Tibial artery (tissue), 4 donors: ENCODE measurements at regions not wholly inside any gene's neighbourhood (a gene's known extent, or its start where the extent isn't known, plus 50 kb on each side); places are given as distances from the start of the nearest gene placed in this dataset.
"Not testable (repeated sequence)": the region's sequence is repeated elsewhere in the genome, so short reads cannot be mapped to it uniquely, and the experiment has no call there.

Experiments used
- DNase-seq, 2 donors: peaks; one replicate each; pipeline ENCODE4 v3.0.0-alpha.2; 2019
- H3K27ac ChIP-seq, 2 donors: fragments of 200-600 bp; sonication (generic) in 1 of 2; 1 replicate in 1 of 2; 2 replicates in 1 of 2; pipeline ENCODE4 v1.5.1; 2018 to 2019; ENCODE audit warnings: mild to moderate bottlenecking in 1 of 2
- H3K27me3 ChIP-seq, 2 donors: fragments of 200-600 bp; sonication (generic) in 1 of 2; one replicate each; pipeline versions ENCODE4 v1.5.1 to v1.6.0; 2016 to 2019
- H3K36me3 ChIP-seq, 3 donors: fragments of 200-600 bp; sonication (generic) in 2 of 3; one replicate each; pipeline ENCODE4 v1.5.1; 2016 to 2019; ENCODE audit warnings: mild to moderate bottlenecking in 2 of 3
- H3K4me1 ChIP-seq, 4 donors: fragments of 200-600 bp; sonication (generic) in 2 of 4; 1 replicate in 3 of 4; 2 replicates in 1 of 4; pipeline ENCODE4 v1.5.1; 2016 to 2019
- H3K4me3 ChIP-seq, 2 donors: fragments of 200-600 bp; sonication (generic) in 1 of 2; 1 replicate in 1 of 2; 2 replicates in 1 of 2; pipeline ENCODE4 v1.5.1; 2018 to 2019; ENCODE audit warnings: mild to moderate bottlenecking in 2 of 2
- H3K9me3 ChIP-seq, 3 donors: fragments of 200-600 bp; sonication (generic) in 1 of 3; one replicate each; pipeline ENCODE4 v1.5.1; 2016 to 2019
- intact Hi-C: fragments of 100-400 bp; cut with DNase I; formaldehyde crosslinking; loops from one replicate; pipeline ENCODE4 v1.15.0; 2023; ENCODE audit warnings: low total_unique reads
- TF ChIP-seq, protein P1 (sequence below), 2 experiments: fragments of 200-600 bp in 1 of 2; fragments of 450-650 bp in 1 of 2; IDR thresholded peaks; one replicate each; pipeline ENCODE4 v1.5.1; 2017 to 2019; ENCODE audit warnings: antibody characterized with exemption in 2 of 2, mild to moderate bottlenecking in 1 of 2, moderate library complexity in 1 of 2

DNA sequence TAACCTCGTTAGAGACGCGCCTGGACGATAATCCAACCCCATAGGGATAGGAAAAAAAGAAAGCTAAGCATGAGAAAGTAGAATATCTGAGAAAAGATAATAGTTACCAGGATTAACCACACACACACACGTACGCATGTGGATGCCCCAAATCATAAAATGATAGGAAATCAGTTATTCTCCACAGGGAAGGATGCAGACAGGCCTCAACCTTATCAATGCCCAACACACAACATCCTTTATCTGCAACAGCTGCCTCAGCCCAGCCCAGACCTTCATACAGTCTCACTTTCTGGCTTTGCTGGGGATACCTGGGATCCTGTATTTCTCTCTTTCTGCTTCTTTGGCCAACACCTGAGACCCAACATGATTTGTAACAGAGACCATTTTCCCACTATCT, 123.0 kb downstream of the NOC3L start:
- DNase-seq = no peak
- H3K4me3 ChIP-seq = no peak overlapping the region
- peaks cover 0 to 29% (median 2%) of the 10 kb centered on the region in 4 donors for H3K4me1 ChIP-seq
- H3K9me3 ChIP-seq = no peaks in the 10 kb centered on the region
- TF ChIP-seq, protein P1, sequence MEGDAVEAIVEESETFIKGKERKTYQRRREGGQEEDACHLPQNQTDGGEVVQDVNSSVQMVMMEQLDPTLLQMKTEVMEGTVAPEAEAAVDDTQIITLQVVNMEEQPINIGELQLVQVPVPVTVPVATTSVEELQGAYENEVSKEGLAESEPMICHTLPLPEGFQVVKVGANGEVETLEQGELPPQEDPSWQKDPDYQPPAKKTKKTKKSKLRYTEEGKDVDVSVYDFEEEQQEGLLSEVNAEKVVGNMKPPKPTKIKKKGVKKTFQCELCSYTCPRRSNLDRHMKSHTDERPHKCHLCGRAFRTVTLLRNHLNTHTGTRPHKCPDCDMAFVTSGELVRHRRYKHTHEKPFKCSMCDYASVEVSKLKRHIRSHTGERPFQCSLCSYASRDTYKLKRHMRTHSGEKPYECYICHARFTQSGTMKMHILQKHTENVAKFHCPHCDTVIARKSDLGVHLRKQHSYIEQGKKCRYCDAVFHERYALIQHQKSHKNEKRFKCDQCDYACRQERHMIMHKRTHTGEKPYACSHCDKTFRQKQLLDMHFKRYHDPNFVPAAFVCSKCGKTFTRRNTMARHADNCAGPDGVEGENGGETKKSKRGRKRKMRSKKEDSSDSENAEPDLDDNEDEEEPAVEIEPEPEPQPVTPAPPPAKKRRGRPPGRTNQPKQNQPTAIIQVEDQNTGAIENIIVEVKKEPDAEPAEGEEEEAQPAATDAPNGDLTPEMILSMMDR (IDR thresholded peaks at IDR 0.05) = no peak
- intact Hi-C loops = no loop called here
- no peak overlapping the region for H3K27ac ChIP-seq
- H3K36me3 ChIP-seq = peaks cover 0 to 12% (median 0%) of the 10 kb centered on the region in 3 donors
- H3K27me3 ChIP-seq = no peaks in the 10 kb centered on the region

DNA sequence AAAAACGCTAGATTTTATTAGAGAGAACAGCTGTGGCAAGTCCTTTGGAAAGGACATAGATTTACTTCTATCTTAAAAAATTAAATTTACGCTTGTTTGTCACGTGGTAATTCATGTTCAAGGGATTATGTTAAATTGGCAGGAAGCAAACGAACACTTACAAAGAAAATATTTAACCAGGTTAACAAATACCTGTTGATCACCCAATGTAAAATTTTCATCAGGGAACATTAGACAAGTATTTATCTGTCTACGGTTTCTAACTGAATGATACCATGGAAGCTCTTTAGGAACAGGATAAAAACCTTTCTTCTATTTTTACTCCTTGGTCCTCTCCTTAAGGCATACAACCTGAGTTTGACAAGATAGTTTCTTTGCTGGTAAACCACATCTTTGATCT, 122.2 kb downstream of the NOC3L start:
- intact Hi-C loops = no loop called here
- no peaks in the 10 kb centered on the region for H3K27me3 ChIP-seq
- no peak for DNase-seq
- TF ChIP-seq, protein P1 (IDR thresholded peaks at IDR 0.05) = no peak
- H3K36me3 ChIP-seq = peaks cover 0 to 14% (median 0%) of the 10 kb centered on the region in 3 donors
- no peak overlapping the region for H3K27ac ChIP-seq
- no peaks in the 10 kb centered on the region for H3K9me3 ChIP-seq
- peaks cover 0 to 21% (median 0%) of the 10 kb centered on the region in 4 donors for H3K4me1 ChIP-seq
- H3K4me3 ChIP-seq = no peak overlapping the region

DNA sequence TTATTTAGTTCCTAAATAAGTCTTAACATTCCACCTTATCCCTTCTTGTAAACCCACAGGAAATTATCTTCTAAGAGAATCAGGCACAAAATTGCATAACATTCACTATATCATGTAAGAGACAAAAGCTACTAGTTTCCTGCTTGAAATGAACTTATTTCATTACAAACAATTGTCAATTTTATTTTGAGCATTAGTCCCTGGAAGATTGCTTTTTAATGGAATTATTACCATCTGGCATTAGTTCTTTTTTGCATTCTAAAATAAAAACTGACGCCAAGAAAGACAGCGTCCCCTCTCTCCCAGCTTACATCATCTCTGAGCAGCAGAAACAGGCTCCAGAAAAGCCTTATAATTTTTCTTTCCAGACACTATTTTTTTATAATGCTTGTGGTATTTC, 121.8 kb downstream of the NOC3L start:
- no peaks in the 10 kb centered on the region for H3K9me3 ChIP-seq
- DNase-seq = no peak
- H3K4me3 ChIP-seq = no peak overlapping the region
- TF ChIP-seq, protein P1 (IDR thresholded peaks at IDR 0.05) = no peak
- H3K27me3 ChIP-seq = no peaks in the 10 kb centered on the region
- peaks cover 0 to 17% (median 0%) of the 10 kb centered on the region in 4 donors for H3K4me1 ChIP-seq
- intact Hi-C loops = no loop called here
- H3K27ac ChIP-seq = peak overlapping the region in 1 of 2 donors; percentile 6
- H3K36me3 ChIP-seq = peaks cover 2 to 18% (median 4%) of the 10 kb centered on the region in 3 donors

DNA sequence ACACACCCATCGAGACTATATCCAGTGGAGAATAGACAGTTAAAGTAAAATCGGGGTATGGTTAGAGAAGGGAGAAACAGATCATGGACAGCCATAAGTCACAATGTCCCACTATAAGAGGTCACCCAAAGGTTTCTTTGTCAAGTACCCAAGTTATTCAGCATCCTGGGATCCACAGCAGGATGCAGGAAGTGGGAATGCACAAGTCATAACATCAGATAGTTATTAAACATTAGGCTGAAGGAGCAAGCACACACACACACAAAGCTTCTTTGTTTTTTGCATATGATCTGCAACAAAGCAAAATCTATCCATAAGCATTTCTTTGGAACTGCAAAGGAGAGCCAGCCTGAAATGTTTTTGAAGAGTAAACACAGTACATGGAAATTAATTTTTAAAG, 111.6 kb downstream of the NOC3L start:
- Histone ChIP-seq H3K36me3 (peaks cover 40 to 69% (median 47%) of the 10 kb centered on the region in 3 donors), H3K27me3 (no peaks in the 10 kb centered on the region), H3K4me1 (no peaks in the 10 kb centered on the region), H3K27ac (no peak overlapping the region), H3K9me3 (no peaks in the 10 kb centered on the region), H3K4me3 (no peak overlapping the region)
- no peak for DNase-seq
- intact Hi-C loops = no loop called here
- TF ChIP-seq, protein P1 (IDR thresholded peaks at IDR 0.05) = no peak

DNA sequence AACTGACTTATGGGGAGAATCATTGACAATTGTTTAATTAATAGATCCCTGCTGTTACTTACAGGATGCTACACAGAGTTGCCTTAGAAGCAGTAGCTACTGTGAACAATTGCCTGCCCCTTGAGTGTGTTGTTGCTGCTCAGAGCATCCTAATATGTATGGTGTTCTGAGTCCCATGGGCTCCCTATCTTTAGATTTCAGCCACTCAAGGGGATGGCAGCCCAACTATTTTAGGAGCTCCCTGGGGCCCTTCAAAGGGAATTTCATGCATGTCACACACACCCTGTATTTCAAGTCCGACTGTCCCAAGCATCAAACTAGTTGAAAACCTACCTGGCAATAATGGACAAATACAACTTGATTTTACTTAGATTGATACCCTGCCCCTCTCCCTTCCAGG, 111.2 kb downstream of the NOC3L start:
- Histone ChIP-seq H3K36me3 (peaks cover 35 to 64% (median 42%) of the 10 kb centered on the region in 3 donors), H3K27ac (no peak overlapping the region), H3K4me1 (no peaks in the 10 kb centered on the region), H3K4me3 (no peak overlapping the region), H3K27me3 (no peaks in the 10 kb centered on the region), H3K9me3 (no peaks in the 10 kb centered on the region)
- TF ChIP-seq, protein P1 (IDR thresholded peaks at IDR 0.05) = no peak
- DNase-seq = no peak
- intact Hi-C loops = no loop called here

DNA sequence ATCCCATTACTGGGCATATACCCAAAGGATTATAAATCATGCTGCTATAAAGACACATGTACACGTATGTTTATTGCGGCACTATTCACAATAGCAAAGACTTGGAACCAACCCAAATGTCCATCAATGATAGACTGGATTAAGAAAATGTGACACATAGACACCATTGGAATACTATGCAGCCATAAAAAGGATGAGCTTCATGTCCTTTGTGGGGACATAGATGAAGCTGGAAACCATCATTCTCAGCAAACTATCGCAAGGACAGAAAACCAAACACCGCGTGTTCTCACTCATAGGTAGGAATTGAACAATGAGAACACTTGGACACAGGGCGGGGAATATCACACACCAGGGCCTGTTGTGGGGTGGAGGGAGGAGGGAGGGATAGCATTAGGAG, 105.3 kb downstream of the NOC3L start:
- intact Hi-C loops, H3K27me3 ChIP-seq: not testable (repeated sequence)
- H3K36me3 ChIP-seq = peaks cover 46 to 70% (median 56%) of the 10 kb centered on the region in 3 donors

More for the DNA sequence above, 105.3 kb downstream of the NOC3L start:
- H3K4me1 ChIP-seq, H3K9me3 ChIP-seq, H3K4me3 ChIP-seq, H3K27ac ChIP-seq, DNase-seq: not testable (repeated sequence)
